Neutrophil (primary cell): ENCODE measurements at regions not wholly inside any gene's neighbourhood (a gene's known extent, or its start where the extent isn't known, plus 50 kb on each side); places are given as distances from the start of the nearest gene placed in this dataset.

Experiments used
- H3K27ac ChIP-seq: fragments of 200-600 bp; sonication (generic); 2 replicates; pipeline ENCODE4 v1.5.1; 2016; ENCODE audit warnings: mild to moderate bottlenecking, moderate library complexity
- H3K27me3 ChIP-seq: fragments of 200-600 bp; sonication (generic); 2 replicates; pipeline ENCODE4 v1.6.0; 2016; ENCODE audit warnings: mild to moderate bottlenecking
- H3K36me3 ChIP-seq: fragments of 200-600 bp; sonication (generic); 2 replicates; pipeline ENCODE4 v1.5.1; 2017
- H3K4me1 ChIP-seq, 2 experiments: fragments of 200-600 bp in 1 of 2; sonication (generic) in 1 of 2; 1 replicate in 1 of 2; 2 replicates in 1 of 2; pipeline versions ENCODE4 v1.5.1 to v1.6.1; 2013 to 2016; ENCODE audit warnings: low read depth in 1 of 2, low read length in 1 of 2, mild to moderate bottlenecking in 1 of 2, moderate library complexity in 1 of 2; ENCODE audit not compliant: control insufficient read depth in 1 of 2, insufficient read depth in 1 of 2
- H3K4me3 ChIP-seq, 2 experiments: fragments of 200-600 bp in 1 of 2; sonication (generic) in 1 of 2; 1 replicate in 1 of 2; 2 replicates in 1 of 2; pipeline ENCODE4 v1.5.1; 2013 to 2016; ENCODE audit warnings: low read depth in 1 of 2, low read length in 1 of 2, mild to moderate bottlenecking in 1 of 2, moderate library complexity in 1 of 2
- H3K9me3 ChIP-seq: fragments of 200-600 bp; sonication (generic); 2 replicates; pipeline ENCODE4 v1.5.1; 2016
- CTCF ChIP-seq: fragments of 200-600 bp; sonication (generic); IDR thresholded peaks from 2 replicates; pipeline ENCODE4 v1.5.1; 2016; ENCODE audit warnings: antibody characterized with exemption

GRCh38 chr3:73796382-73796781 lies 171.6 kb upstream of the PDZRN3 start:
- H3K4me1 ChIP-seq: no peaks in the 10 kb centered on the region
- no peak for TF ChIP-seq CTCF
- H3K4me3 ChIP-seq: no peak overlapping the region
- no peak overlapping the region for H3K27ac ChIP-seq
- H3K36me3 ChIP-seq: no peaks in the 10 kb centered on the region
- no peaks in the 10 kb centered on the region for H3K27me3 ChIP-seq
- H3K9me3 ChIP-seq: no peaks in the 10 kb centered on the region

- Histone ChIP-seq H3K27ac (no peak overlapping the region), H3K9me3 (no peaks in the 10 kb centered on the region), H3K27me3 (no peaks in the 10 kb centered on the region), H3K4me1 (no peaks in the 10 kb centered on the region), H3K36me3 (no peaks in the 10 kb centered on the region), H3K4me3 (no peak overlapping the region)
- TF ChIP-seq CTCF: no peak
Measured at GRCh38 chr3:73791356-73791755, 166.6 kb upstream of the PDZRN3 start.

GRCh38 chr3:73789825-73790444 lies 165.2 kb upstream of the PDZRN3 start:
- H3K36me3 ChIP-seq: no peaks in the 10 kb centered on the region
- TF ChIP-seq CTCF: no peak
- no peak overlapping the region for H3K27ac ChIP-seq
- no peaks in the 10 kb centered on the region for H3K4me1 ChIP-seq
- H3K9me3 ChIP-seq: no peaks in the 10 kb centered on the region
- no peak overlapping the region for H3K4me3 ChIP-seq
- no peaks in the 10 kb centered on the region for H3K27me3 ChIP-seq

- no peaks in the 10 kb centered on the region for H3K4me1 ChIP-seq
- no peaks in the 10 kb centered on the region for H3K27me3 ChIP-seq
- no peaks in the 10 kb centered on the region for H3K36me3 ChIP-seq
- H3K9me3 ChIP-seq: no peaks in the 10 kb centered on the region
- H3K4me3 ChIP-seq: no peak overlapping the region
- TF ChIP-seq CTCF: no peak
- no peak overlapping the region for H3K27ac ChIP-seq
Measured at GRCh38 chr3:73787620-73788019, 162.9 kb upstream of the PDZRN3 start.

DNA sequence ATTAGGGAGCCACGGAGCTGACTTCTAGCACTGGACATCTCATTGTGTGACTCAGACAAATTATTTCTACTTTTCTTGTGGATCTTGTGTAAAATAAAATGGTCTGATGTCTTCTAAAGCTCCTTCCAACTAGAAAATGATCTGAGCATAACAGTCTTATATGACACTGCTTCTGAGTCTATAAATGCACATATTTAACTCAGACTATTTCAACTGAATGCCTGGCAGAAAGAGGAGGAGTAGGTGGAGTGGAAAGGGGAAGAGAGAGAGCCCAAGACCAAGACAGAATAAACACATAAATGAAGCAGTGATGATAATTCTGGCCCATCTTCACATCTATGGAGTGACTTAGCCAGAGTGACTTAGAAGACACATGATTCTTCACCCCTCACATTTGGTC lies 162.3 kb upstream of the PDZRN3 start:
- Histone ChIP-seq H3K9me3 (no peaks in the 10 kb centered on the region), H3K4me3 (no peak overlapping the region), H3K36me3 (no peaks in the 10 kb centered on the region), H3K4me1 (no peaks in the 10 kb centered on the region), H3K27ac (no peak overlapping the region), H3K27me3 (no peaks in the 10 kb centered on the region)
- TF ChIP-seq CTCF: no peak
